Endodermal cell (in vitro differentiated cells): ENCODE measurements at regions not wholly inside any gene's neighbourhood (a gene's known extent, or its start where the extent isn't known, plus 50 kb on each side); places are given as distances from the start of the nearest gene placed in this dataset.

ENCODE experiments used
- DNase-seq: peaks from one replicate; pipeline ENCODE4 v3.0.0-alpha.2; 2017
- H3K27ac ChIP-seq: 2 replicates; pipeline ENCODE4 v1.5.1; 2013; ENCODE audit warnings: mild to moderate bottlenecking, low read depth, low read length, moderate library complexity
- H3K27me3 ChIP-seq: 2 replicates; pipeline ENCODE4 v1.6.1; 2013; ENCODE audit warnings: mild to moderate bottlenecking, low read length, moderate library complexity; ENCODE audit not compliant: insufficient read depth, control insufficient read depth, poor library complexity, severe bottlenecking
- H3K36me3 ChIP-seq: 2 replicates; pipeline ENCODE4 v1.7.0; 2013; ENCODE audit warnings: mild to moderate bottlenecking, low read length, moderate library complexity; ENCODE audit not compliant: control insufficient read depth, insufficient read depth
- H3K4me1 ChIP-seq: one replicate; pipeline ENCODE4 v1.7.0; 2013; ENCODE audit warnings: low read length; ENCODE audit not compliant: control insufficient read depth, insufficient read depth
- H3K4me3 ChIP-seq: 2 replicates; pipeline ENCODE4 v1.5.1; 2013; ENCODE audit warnings: mild to moderate bottlenecking, low read length, moderate library complexity
- H3K9ac ChIP-seq: 2 replicates; pipeline ENCODE4 v1.6.1; 2013; ENCODE audit warnings: mild to moderate bottlenecking, low read length, moderate library complexity; ENCODE audit not compliant: poor library complexity, severe bottlenecking; ENCODE audit errors: extremely low read depth
- H3K9me3 ChIP-seq: 2 replicates; pipeline ENCODE4 v1.6.1; 2013; ENCODE audit warnings: mild to moderate bottlenecking, low read length, moderate library complexity; ENCODE audit not compliant: control insufficient read depth
- H3K27ac Mint-ChIP-seq: 2 replicates; pipeline ENCODE4 v1.8.0; 2020; ENCODE audit warnings: mixed read lengths
- H3K27me3 Mint-ChIP-seq: 2 replicates; pipeline ENCODE4 v1.8.0; 2021; ENCODE audit warnings: mild to moderate bottlenecking, mixed read lengths; ENCODE audit not compliant: insufficient read depth
- H3K36me3 Mint-ChIP-seq: 2 replicates; pipeline ENCODE4 v1.8.0; 2020; ENCODE audit warnings: low read depth, mixed read lengths
- H3K4me1 Mint-ChIP-seq: 2 replicates; pipeline ENCODE4 v1.8.0; 2020; ENCODE audit warnings: mixed read lengths
- H3K4me3 Mint-ChIP-seq: 2 replicates; pipeline ENCODE4 v1.8.0; 2020; ENCODE audit warnings: mild to moderate bottlenecking, moderate library complexity, mixed read lengths
- H3K9me3 Mint-ChIP-seq: 2 replicates; pipeline ENCODE4 v1.8.0; 2020; ENCODE audit warnings: mild to moderate bottlenecking, mixed read lengths
- CTCF ChIP-seq: fragments of 200-600 bp; sonication (generic); conservative IDR thresholded peaks from 2 replicates; pipeline ENCODE4 v1.5.0; 2021; ENCODE audit warnings: antibody characterized with exemption, mild to moderate bottlenecking
- WGBS, 2 experiments: methylation state at CpG; one replicate each; pipeline versions ENCODE4 v1.1.5 to v1.1.7; 2013; ENCODE audit warnings: missing lambda C conversion rate in 2 of 2, mixed read lengths in 1 of 2; ENCODE audit not compliant: insufficient coverage in 1 of 2, insufficient read length in 1 of 2; 5-methylcytosine and 5-hydroxymethylcytosine counted together

GRCh38 chrX:124229374-124229773 lies 103.1 kb upstream of the TEX13D start:
- Mint-ChIP-seq H3K4me1 (peaks cover 56% of the 10 kb centered on the region), H3K4me3 (no peak overlapping the region), H3K36me3 (no peaks in the 10 kb centered on the region), H3K27ac (peak overlapping the region; percentile 65), H3K9me3 (no peaks in the 10 kb centered on the region), H3K27me3 (peaks cover under 1% of the 10 kb centered on the region)
- Histone ChIP-seq H3K27me3 (no peaks in the 10 kb centered on the region), H3K9ac (no peak overlapping the region), H3K4me3 (no peak overlapping the region), H3K4me1 (no peaks in the 10 kb centered on the region), H3K36me3 (no peaks in the 10 kb centered on the region), H3K9me3 (no peaks in the 10 kb centered on the region), H3K27ac (no peak overlapping the region)
- WGBS, 2 experiments: 23 to 50% methylated on average over 1 to 4 of the region's 4 CpGs
- no peak for TF ChIP-seq CTCF
- DNase-seq: peak; percentile 50

- 20 to 47% methylated on average over 1 to 7 of the region's 10 CpGs for WGBS, 2 experiments
- DNase-seq: no peak
- H3K27ac Mint-ChIP-seq: no peak overlapping the region
- Histone ChIP-seq H3K4me1 (no peaks in the 10 kb centered on the region), H3K27ac (peak overlapping the region; percentile 75), H3K36me3 (no peaks in the 10 kb centered on the region), H3K9ac (no peak overlapping the region), H3K4me3 (no peak overlapping the region), H3K9me3 (no peaks in the 10 kb centered on the region), H3K27me3 (no peaks in the 10 kb centered on the region)
- no peaks in the 10 kb centered on the region for H3K36me3 Mint-ChIP-seq
- no peak for TF ChIP-seq CTCF
- no peaks in the 10 kb centered on the region for H3K9me3 Mint-ChIP-seq
- peaks cover 2% of the 10 kb centered on the region for H3K27me3 Mint-ChIP-seq
- no peak overlapping the region for H3K4me3 Mint-ChIP-seq
- peaks cover 45% of the 10 kb centered on the region for H3K4me1 Mint-ChIP-seq
Observed at GRCh38 chrX:124230655-124231450, 101.6 kb upstream of the TEX13D start.

- H3K36me3 Mint-ChIP-seq: no peaks in the 10 kb centered on the region
- H3K9me3 ChIP-seq: no peaks in the 10 kb centered on the region
- H3K4me1 ChIP-seq: no peaks in the 10 kb centered on the region
- WGBS, 2 experiments: 60% methylated on average over 1 of the region's 1 CpG; no CpG with 5 or more reads in 1 of the 2 experiments
- DNase-seq: no peak
- H3K4me3 Mint-ChIP-seq: no peak overlapping the region
- peak overlapping the region; percentile 75 for H3K27ac ChIP-seq
- no peak for TF ChIP-seq CTCF
- H3K4me3 ChIP-seq: no peak overlapping the region
- H3K4me1 Mint-ChIP-seq: peaks cover 43% of the 10 kb centered on the region
- no peak overlapping the region for H3K27ac Mint-ChIP-seq
- H3K9me3 Mint-ChIP-seq: no peaks in the 10 kb centered on the region
- no peak overlapping the region for H3K9ac ChIP-seq
- H3K27me3 ChIP-seq: no peaks in the 10 kb centered on the region
- H3K27me3 Mint-ChIP-seq: peaks cover 2% of the 10 kb centered on the region
- no peaks in the 10 kb centered on the region for H3K36me3 ChIP-seq
Observed at GRCh38 chrX:124231451-124231759, 101.1 kb upstream of the TEX13D start.
